ENCODE measurements at regions not wholly inside any gene's neighbourhood (a gene's known extent, or its start where the extent isn't known, plus 50 kb on each side); places are given as distances from the start of the nearest gene placed in this dataset.
"Not testable (repeated sequence)": the region's sequence is repeated elsewhere in the genome, so short reads cannot be mapped to it uniquely, and the experiment has no call there.

DNA sequence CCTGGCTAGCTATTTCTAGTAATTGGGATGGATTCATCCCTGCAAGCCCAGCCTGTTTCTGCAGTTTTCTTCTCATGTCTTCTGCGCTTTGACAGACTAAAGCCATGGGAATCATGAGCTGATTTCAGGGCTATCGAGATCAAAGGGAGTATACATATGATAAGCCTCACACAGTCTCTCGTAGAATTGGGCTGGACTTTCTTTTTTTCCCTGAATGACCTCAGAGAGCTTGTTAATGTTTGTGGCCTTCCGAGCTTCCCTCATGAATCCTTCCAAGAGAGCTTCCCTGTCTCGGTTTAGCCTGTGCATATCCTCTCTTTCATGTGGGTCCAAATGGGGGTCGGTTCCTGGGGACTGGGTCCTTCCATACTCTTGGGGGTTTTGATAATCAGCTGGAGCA lies 130.3 kb downstream of the ADRA2C start:
- POLR2A ChIA-PET: interaction anchor here (0.8 kb wide), 1 partner anchor 16 kb away, joined by 5 read pairs; no protein-coding TSS in a partner anchor
- CTCF ChIA-PET: no interaction called here
- no peaks in the 10 kb centered on the region for H3K4me1 Mint-ChIP-seq (ENCODE audit: low read depth)
- no peaks in the 10 kb centered on the region for H3K9me3 Mint-ChIP-seq (ENCODE audit: insufficient read depth)
- ATAC-seq: no peak
- H3K27me3 Mint-ChIP-seq (ENCODE audit: low read depth): no peaks in the 10 kb centered on the region
- no peaks in the 10 kb centered on the region for H3K36me3 Mint-ChIP-seq (ENCODE audit: low read depth)
- H3K4me3 Mint-ChIP-seq: no peak overlapping the region
- H3K27ac Mint-ChIP-seq: no peak overlapping the region
- DNase-seq: no peak

- ATAC-seq, H3K4me3 Mint-ChIP-seq, CTCF ChIA-PET: not testable (repeated sequence)
Observed at GRCh38 chr4:3896871-3897578, 130.8 kb downstream of the ADRA2C start.

GRCh38 chr4:3898098-3898497 lies 131.9 kb downstream of the ADRA2C start:
- Mint-ChIP-seq H3K9me3 (ENCODE audit: insufficient read depth) (no peaks in the 10 kb centered on the region), H3K4me1 (ENCODE audit: low read depth) (no peaks in the 10 kb centered on the region), H3K4me3 (no peak overlapping the region), H3K27me3 (ENCODE audit: low read depth) (peaks cover 3% of the 10 kb centered on the region), H3K36me3 (ENCODE audit: low read depth) (no peaks in the 10 kb centered on the region), H3K27ac (no peak overlapping the region)
- CTCF ChIA-PET: no interaction called here
- DNase-seq (no peak), ATAC-seq (no peak)
- POLR2A ChIA-PET: no interaction called here

More at GRCh38 chr4:3896871-3897578, 130.8 kb downstream of the ADRA2C start:
- H3K27me3 Mint-ChIP-seq (ENCODE audit: low read depth); H3K36me3 Mint-ChIP-seq (ENCODE audit: low read depth); POLR2A ChIA-PET; H3K9me3 Mint-ChIP-seq (ENCODE audit: insufficient read depth); DNase-seq; H3K27ac Mint-ChIP-seq; H3K4me1 Mint-ChIP-seq (ENCODE audit: low read depth): not testable (repeated sequence)

- H3K9me3 Mint-ChIP-seq (ENCODE audit: insufficient read depth); DNase-seq; ATAC-seq; H3K4me1 Mint-ChIP-seq (ENCODE audit: low read depth); H3K36me3 Mint-ChIP-seq (ENCODE audit: low read depth); H3K27me3 Mint-ChIP-seq (ENCODE audit: low read depth); H3K4me3 Mint-ChIP-seq; CTCF ChIA-PET; POLR2A ChIA-PET; H3K27ac Mint-ChIP-seq: not testable (repeated sequence)
Observed at GRCh38 chr4:3898928-3899327, 132.7 kb downstream of the ADRA2C start.

DNA sequence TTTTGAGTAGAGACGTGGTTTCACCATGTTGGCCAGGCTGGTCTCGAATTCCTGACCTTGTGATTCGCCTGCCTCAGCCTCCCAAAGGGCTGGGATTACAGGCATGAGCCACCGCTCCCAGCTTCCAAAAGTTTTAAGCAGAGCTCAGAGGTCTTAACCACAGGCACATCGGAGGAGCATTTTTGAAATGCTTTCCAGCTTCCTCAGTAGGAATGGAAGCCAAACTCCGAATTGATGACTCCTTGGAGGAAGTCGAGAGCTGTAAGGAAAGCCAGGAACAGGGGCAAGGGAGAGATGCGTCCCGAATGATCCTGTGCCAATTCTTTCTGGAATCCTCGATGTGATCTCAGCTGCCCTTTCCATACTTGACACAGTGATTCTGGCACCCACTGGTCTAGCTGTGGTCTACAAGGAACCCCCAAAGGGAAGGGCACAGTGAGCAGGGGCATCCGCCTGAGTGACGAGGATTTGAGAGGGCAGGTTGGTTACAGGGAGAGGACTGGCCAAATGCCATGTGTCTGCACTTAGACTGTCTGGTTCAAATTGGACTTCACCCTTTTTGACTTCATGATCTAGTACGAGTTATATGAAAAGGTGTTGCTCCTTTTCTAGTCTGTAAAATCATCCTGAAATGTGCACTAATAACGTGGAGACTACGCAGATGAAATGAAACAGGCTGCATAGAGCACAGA lies 138.2 kb downstream of the ADRA2C start:
- DNase-seq; H3K36me3 Mint-ChIP-seq (ENCODE audit: low read depth); POLR2A ChIA-PET: not testable (repeated sequence)

GRCh38 chr4:3909616-3910015 lies 143.4 kb downstream of the ADRA2C start:
- H3K27ac Mint-ChIP-seq; H3K27me3 Mint-ChIP-seq (ENCODE audit: low read depth); H3K4me1 Mint-ChIP-seq (ENCODE audit: low read depth); ATAC-seq; H3K9me3 Mint-ChIP-seq (ENCODE audit: insufficient read depth); POLR2A ChIA-PET; H3K4me3 Mint-ChIP-seq; DNase-seq; H3K36me3 Mint-ChIP-seq (ENCODE audit: low read depth): not testable (repeated sequence)
- CTCF ChIA-PET: interaction anchor here (1.8 kb wide), 1 partner anchor 33 kb away, joined by 6 read pairs; no protein-coding TSS in a partner anchor

More for the DNA sequence above, 138.2 kb downstream of the ADRA2C start:
- H3K27me3 Mint-ChIP-seq (ENCODE audit: low read depth); CTCF ChIA-PET; ATAC-seq; H3K4me3 Mint-ChIP-seq; H3K9me3 Mint-ChIP-seq (ENCODE audit: insufficient read depth); H3K27ac Mint-ChIP-seq; H3K4me1 Mint-ChIP-seq (ENCODE audit: low read depth): not testable (repeated sequence)

DNA sequence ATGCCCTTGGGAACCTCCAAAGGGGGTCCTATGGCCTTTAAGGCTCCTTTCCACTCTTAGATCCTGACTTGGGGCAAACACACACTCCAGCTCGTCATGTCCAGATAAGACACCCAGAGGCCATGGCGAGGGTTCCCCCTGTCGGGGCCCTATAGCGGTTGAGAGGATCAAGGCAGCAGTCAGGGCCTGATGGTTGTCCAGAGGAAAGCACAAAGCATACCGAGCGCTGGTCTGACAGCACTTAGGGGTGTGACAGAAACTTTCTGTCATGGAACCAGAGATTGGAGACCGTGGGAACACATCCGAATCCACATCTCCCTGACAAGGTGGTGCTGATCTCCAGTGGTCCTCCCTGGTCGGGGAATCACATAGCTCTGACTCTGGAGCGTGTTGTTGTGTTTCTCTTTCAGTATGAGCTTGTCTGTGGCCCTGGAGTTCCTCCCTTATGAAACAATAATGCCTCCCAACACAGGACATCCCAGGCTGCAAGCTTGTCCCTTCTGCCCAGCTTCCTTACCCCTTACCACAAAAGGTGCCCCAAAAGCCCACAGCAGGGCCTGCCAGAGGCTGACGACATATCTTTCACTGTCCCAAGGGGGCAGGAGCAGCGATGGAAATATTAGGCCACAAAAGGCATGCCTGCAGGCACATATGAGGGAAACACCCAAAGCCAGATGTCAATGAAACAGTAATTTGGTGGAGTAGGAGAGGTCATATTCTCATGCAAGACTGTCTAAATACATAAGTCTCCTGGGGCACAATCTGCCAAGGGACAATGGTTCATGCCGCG lies 144.2 kb downstream of the ADRA2C start:
- H3K4me3 Mint-ChIP-seq; POLR2A ChIA-PET; DNase-seq; H3K27ac Mint-ChIP-seq; ATAC-seq; H3K9me3 Mint-ChIP-seq (ENCODE audit: insufficient read depth); H3K36me3 Mint-ChIP-seq (ENCODE audit: low read depth); H3K4me1 Mint-ChIP-seq (ENCODE audit: low read depth); H3K27me3 Mint-ChIP-seq (ENCODE audit: low read depth): not testable (repeated sequence)
- CTCF ChIA-PET: interaction anchor here (1.8 kb wide), 1 partner anchor 32 kb away, joined by 6 read pairs; no protein-coding TSS in a partner anchor

- no peaks in the 10 kb centered on the region for H3K27me3 Mint-ChIP-seq (ENCODE audit: low read depth)
- CTCF ChIA-PET: no interaction called here
Observed at GRCh38 chr4:3911252-3911856, 145.2 kb downstream of the ADRA2C start.

GRCh38 chr4:3914511-3914910 lies 148.3 kb downstream of the ADRA2C start:
- ATAC-seq; H3K27me3 Mint-ChIP-seq (ENCODE audit: low read depth); H3K9me3 Mint-ChIP-seq (ENCODE audit: insufficient read depth); H3K4me3 Mint-ChIP-seq; CTCF ChIA-PET; H3K36me3 Mint-ChIP-seq (ENCODE audit: low read depth); DNase-seq; H3K4me1 Mint-ChIP-seq (ENCODE audit: low read depth); POLR2A ChIA-PET; H3K27ac Mint-ChIP-seq: not testable (repeated sequence)

More at GRCh38 chr4:3911252-3911856, 145.2 kb downstream of the ADRA2C start:
- peaks cover 2% of the 10 kb centered on the region for H3K4me1 Mint-ChIP-seq (ENCODE audit: low read depth)
- no peak overlapping the region for H3K27ac Mint-ChIP-seq
- POLR2A ChIA-PET: no interaction called here
- no peaks in the 10 kb centered on the region for H3K9me3 Mint-ChIP-seq (ENCODE audit: insufficient read depth)
- DNase-seq (no peak), ATAC-seq (no peak)
- no peak overlapping the region for H3K4me3 Mint-ChIP-seq
- H3K36me3 Mint-ChIP-seq (ENCODE audit: low read depth): no peaks in the 10 kb centered on the region

GRCh38 chr4:3919509-3919908 lies 153.3 kb downstream of the ADRA2C start:
- H3K27me3 Mint-ChIP-seq (ENCODE audit: low read depth); H3K4me3 Mint-ChIP-seq; POLR2A ChIA-PET; DNase-seq; H3K4me1 Mint-ChIP-seq (ENCODE audit: low read depth); ATAC-seq; H3K36me3 Mint-ChIP-seq (ENCODE audit: low read depth); CTCF ChIA-PET; H3K27ac Mint-ChIP-seq; H3K9me3 Mint-ChIP-seq (ENCODE audit: insufficient read depth): not testable (repeated sequence)

DNA sequence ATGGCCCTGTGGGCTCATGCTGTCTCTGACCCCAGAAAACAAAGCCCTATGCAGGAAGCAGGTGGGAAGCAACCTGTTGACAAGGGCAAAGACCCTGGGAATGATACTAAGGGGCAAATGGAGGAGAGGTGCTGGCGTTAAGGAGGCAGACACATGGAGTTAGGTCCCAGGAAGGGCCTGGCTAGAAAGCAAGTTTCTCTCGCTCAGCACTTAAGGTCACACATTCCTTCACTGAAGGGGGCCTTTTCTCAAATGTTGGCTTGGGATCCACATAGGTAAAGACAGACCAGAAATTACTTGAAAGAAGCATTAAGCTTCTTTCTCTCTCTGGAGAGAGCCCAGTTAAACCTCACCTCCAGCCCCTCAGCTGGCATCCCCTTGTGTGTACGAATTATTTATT lies 155.7 kb downstream of the ADRA2C start:
- H3K4me1 Mint-ChIP-seq (ENCODE audit: low read depth); H3K27me3 Mint-ChIP-seq (ENCODE audit: low read depth); ATAC-seq; DNase-seq; H3K4me3 Mint-ChIP-seq; H3K9me3 Mint-ChIP-seq (ENCODE audit: insufficient read depth); POLR2A ChIA-PET; H3K36me3 Mint-ChIP-seq (ENCODE audit: low read depth); H3K27ac Mint-ChIP-seq; CTCF ChIA-PET: not testable (repeated sequence)

DNA sequence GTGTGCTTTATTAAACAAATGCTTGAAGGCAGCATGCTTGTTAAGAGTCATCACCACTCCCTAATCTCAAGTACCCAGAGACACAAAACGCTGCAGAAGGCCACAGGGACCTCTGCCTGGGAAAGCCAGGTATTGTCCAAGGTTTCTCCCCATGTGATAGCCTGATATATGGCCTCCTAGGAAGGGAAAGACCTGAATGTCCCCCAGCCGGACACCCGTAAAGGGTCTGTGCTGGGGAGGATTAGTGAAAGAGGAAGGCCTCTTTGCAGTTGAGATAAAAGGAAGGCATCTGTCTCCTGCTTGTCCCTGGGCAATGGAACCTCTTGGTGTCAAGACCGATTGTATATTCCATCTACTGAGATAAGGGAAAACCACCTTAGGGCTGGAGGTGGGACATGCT lies 159.7 kb downstream of the ADRA2C start:
- DNase-seq; H3K4me1 Mint-ChIP-seq (ENCODE audit: low read depth); H3K27ac Mint-ChIP-seq; ATAC-seq; POLR2A ChIA-PET; H3K4me3 Mint-ChIP-seq; CTCF ChIA-PET; H3K9me3 Mint-ChIP-seq (ENCODE audit: insufficient read depth); H3K36me3 Mint-ChIP-seq (ENCODE audit: low read depth): not testable (repeated sequence)
- peaks cover 16% of the 10 kb centered on the region for H3K27me3 Mint-ChIP-seq (ENCODE audit: low read depth)
